Hepatic stellate cell (primary cell): ENCODE measurements at regions not wholly inside any gene's neighbourhood (a gene's known extent, or its start where the extent isn't known, plus 50 kb on each side); places are given as distances from the start of the nearest gene placed in this dataset.

Experiments used
- DNase-seq: peaks from one replicate; pipeline ENCODE4 v3.0.0; 2011; ENCODE audit warnings: low spot score

- DNase-seq, result no peak
Observed at GRCh38 chr18:27752944-27753343, 424.0 kb downstream of the CDH2 start.

GRCh38 chr18:27750923-27751322 lies 426.0 kb downstream of the CDH2 start:
- no peak for DNase-seq

- DNase-seq, result peak; percentile 58
Observed at GRCh38 chr18:27750014-27750413, 426.9 kb downstream of the CDH2 start.

GRCh38 chr18:27749194-27749593 lies 427.7 kb downstream of the CDH2 start:
- no peak for DNase-seq

GRCh38 chr18:27746241-27746640 lies 430.7 kb downstream of the CDH2 start:
- no peak for DNase-seq

GRCh38 chr18:27735117-27735516 lies 441.8 kb downstream of the CDH2 start:
- DNase-seq, result no peak

- DNase-seq, result no peak
Observed at GRCh38 chr18:27731211-27731610, 445.7 kb downstream of the CDH2 start.

- DNase-seq, result no peak
Observed at GRCh38 chr18:27728659-27729058, 448.3 kb downstream of the CDH2 start.

- DNase-seq, result no peak
Observed at GRCh38 chr18:27724362-27724761, 452.6 kb downstream of the CDH2 start.

GRCh38 chr18:27723168-27723567 lies 453.8 kb downstream of the CDH2 start:
- no peak for DNase-seq

GRCh38 chr18:27719680-27720079 lies 457.2 kb downstream of the CDH2 start:
- DNase-seq, result no peak

GRCh38 chr18:27717816-27718215 lies 459.1 kb downstream of the CDH2 start:
- no peak for DNase-seq

- no peak for DNase-seq
Observed at GRCh38 chr18:27717250-27717649, 459.7 kb downstream of the CDH2 start.

GRCh38 chr18:27715751-27716150 lies 461.2 kb downstream of the CDH2 start:
- DNase-seq, result peak; percentile 35

- peak; percentile 36 for DNase-seq
Observed at GRCh38 chr18:27713738-27714095, 463.2 kb downstream of the CDH2 start.

GRCh38 chr18:27713037-27713737 lies 463.7 kb downstream of the CDH2 start:
- DNase-seq, result no peak

GRCh38 chr18:27712066-27712465 lies 464.9 kb downstream of the CDH2 start:
- no peak for DNase-seq

GRCh38 chr18:27711382-27711781 lies 465.5 kb downstream of the CDH2 start:
- no peak for DNase-seq

GRCh38 chr18:27709344-27709743 lies 467.6 kb downstream of the CDH2 start:
- DNase-seq, result no peak

GRCh38 chr18:27707201-27707600 lies 469.7 kb downstream of the CDH2 start:
- DNase-seq, result no peak

GRCh38 chr18:27704736-27705361 lies 472.1 kb downstream of the CDH2 start:
- DNase-seq, result no peak

GRCh38 chr18:27699137-27699536 lies 477.8 kb downstream of the CDH2 start:
- no peak for DNase-seq

- DNase-seq, result no peak
Observed at GRCh38 chr18:27696148-27696547, 480.8 kb downstream of the CDH2 start.

GRCh38 chr18:27695503-27695902 lies 481.4 kb downstream of the CDH2 start:
- DNase-seq, result no peak
